ENCODE measurements at regions not wholly inside any gene's neighbourhood (a gene's known extent, or its start where the extent isn't known, plus 50 kb on each side); places are given as distances from the start of the nearest gene placed in this dataset.

GRCh38 chr5:166899343-166899742, 1392.1 kb upstream of the WWC1 start:
- 89% methylated on average over 4 of the region's 5 CpGs for WGBS
- no peak overlapping the region for H3K27ac ChIP-seq (ENCODE audit: low read length, poor library complexity, severe bottlenecking)
- H3K9me3 ChIP-seq (ENCODE audit: control insufficient read depth, low read length) = peaks cover 18% of the 10 kb centered on the region
- H2BK5ac ChIP-seq (ENCODE audit: low read depth, low read length, poor library complexity, severe bottlenecking) = no peak overlapping the region
- H2BK12ac ChIP-seq (ENCODE audit: low read length in 2 of 2) = no peak overlapping the region
- no peaks in the 10 kb centered on the region for H3K27me3 ChIP-seq (ENCODE audit: control insufficient read depth in 1 of 2, insufficient read depth in 1 of 2, low read length in 2 of 2)
- no peak for DNase-seq
- no peak overlapping the region for H2AK5ac ChIP-seq (ENCODE audit: low read length, severe bottlenecking)
- H3K4me2 ChIP-seq (ENCODE audit: low read length, poor library complexity, severe bottlenecking) = no peak overlapping the region
- no peak overlapping the region for H3K23ac ChIP-seq (ENCODE audit: low read length in 2 of 2)
- H3K9ac ChIP-seq (ENCODE audit: low read length) = no peak overlapping the region
- H3K79me1 ChIP-seq (replicated peaks; ENCODE audit: low read length, poor library complexity, severe bottlenecking) = no peaks in the 10 kb centered on the region
- no peak overlapping the region for H3K14ac ChIP-seq (ENCODE audit: low read length in 2 of 2)
- H3K4ac ChIP-seq (ENCODE audit: low read depth in 1 of 2, low read length in 2 of 2) = no peak overlapping the region
- H2AFZ ChIP-seq (ENCODE audit: low read depth, low read length) = no peak overlapping the region
- H3K36me3 ChIP-seq (ENCODE audit: control insufficient read depth in 1 of 2, insufficient read depth in 2 of 2, low read depth in 1 of 2, low read length in 2 of 2) = no peaks in the 10 kb centered on the region
- no peak overlapping the region for H4K8ac ChIP-seq (ENCODE audit: low read length)
- no peak overlapping the region for H3K4me3 ChIP-seq (ENCODE audit: insufficient read depth in 1 of 2, low read depth in 1 of 2, low read length in 2 of 2)
- no peak overlapping the region for H2BK15ac ChIP-seq (ENCODE audit: low read depth, poor library complexity, severe bottlenecking)
- H4K91ac ChIP-seq (ENCODE audit: low read length) = no peak overlapping the region
- H2BK120ac ChIP-seq (ENCODE audit: low read depth, low read length) = no peak overlapping the region
- no peak overlapping the region for H3K18ac ChIP-seq (ENCODE audit: low read depth in 1 of 2, low read length in 2 of 2)
- H3K4me1 ChIP-seq (ENCODE audit: control insufficient read depth, insufficient read depth, low read depth, low read length) = no peaks in the 10 kb centered on the region

GRCh38 chr5:166904571-166904970, 1386.9 kb upstream of the WWC1 start:
- Histone ChIP-seq H2AK5ac (ENCODE audit: low read length, severe bottlenecking) (no peak overlapping the region), H3K23ac (ENCODE audit: low read length in 2 of 2) (no peak overlapping the region)
- no peak for DNase-seq

GRCh38 chr5:166906991-166907713, 1384.3 kb upstream of the WWC1 start:
- H3K23ac ChIP-seq (ENCODE audit: low read length in 2 of 2) = no peak overlapping the region
- H3K4ac ChIP-seq (ENCODE audit: low read depth in 1 of 2, low read length in 2 of 2) = no peak overlapping the region
- H3K4me1 ChIP-seq (ENCODE audit: control insufficient read depth, insufficient read depth, low read depth, low read length) = no peaks in the 10 kb centered on the region
- H2BK12ac ChIP-seq (ENCODE audit: low read length in 2 of 2) = no peak overlapping the region
- H3K4me3 ChIP-seq (ENCODE audit: insufficient read depth in 1 of 2, low read depth in 1 of 2, low read length in 2 of 2) = no peak overlapping the region
- H3K9ac ChIP-seq (ENCODE audit: low read length) = no peak overlapping the region
- no peak overlapping the region for H4K8ac ChIP-seq (ENCODE audit: low read length)
- H3K14ac ChIP-seq (ENCODE audit: low read length in 2 of 2) = no peak overlapping the region
- no peak overlapping the region for H2BK120ac ChIP-seq (ENCODE audit: low read depth, low read length)
- no peak overlapping the region for H2BK5ac ChIP-seq (ENCODE audit: low read depth, low read length, poor library complexity, severe bottlenecking)
- no peak overlapping the region for H2AK5ac ChIP-seq (ENCODE audit: low read length, severe bottlenecking)
- no peak overlapping the region for H3K18ac ChIP-seq (ENCODE audit: low read depth in 1 of 2, low read length in 2 of 2)
- H2AFZ ChIP-seq (ENCODE audit: low read depth, low read length) = no peak overlapping the region
- no peak overlapping the region for H3K27ac ChIP-seq (ENCODE audit: low read length, poor library complexity, severe bottlenecking)
- no peaks in the 10 kb centered on the region for H3K36me3 ChIP-seq (ENCODE audit: control insufficient read depth in 1 of 2, insufficient read depth in 2 of 2, low read depth in 1 of 2, low read length in 2 of 2)
- no peak overlapping the region for H3K4me2 ChIP-seq (ENCODE audit: low read length, poor library complexity, severe bottlenecking)
- H4K91ac ChIP-seq (ENCODE audit: low read length) = no peak overlapping the region
- H2BK15ac ChIP-seq (ENCODE audit: low read depth, poor library complexity, severe bottlenecking) = no peak overlapping the region
- DNase-seq = peak; percentile 21
- no peaks in the 10 kb centered on the region for H3K27me3 ChIP-seq (ENCODE audit: control insufficient read depth in 1 of 2, insufficient read depth in 1 of 2, low read length in 2 of 2)
- H3K9me3 ChIP-seq (ENCODE audit: control insufficient read depth, low read length) = no peaks in the 10 kb centered on the region
- no peaks in the 10 kb centered on the region for H3K79me1 ChIP-seq (replicated peaks; ENCODE audit: low read length, poor library complexity, severe bottlenecking)
- 31% methylated on average over 4 of the region's 6 CpGs for WGBS

More at GRCh38 chr5:166904571-166904970, 1386.9 kb upstream of the WWC1 start:
- Histone ChIP-seq H3K36me3 (ENCODE audit: control insufficient read depth in 1 of 2, insufficient read depth in 2 of 2, low read depth in 1 of 2, low read length in 2 of 2) (no peaks in the 10 kb centered on the region), H2BK12ac (ENCODE audit: low read length in 2 of 2) (no peak overlapping the region), H3K4me1 (ENCODE audit: control insufficient read depth, insufficient read depth, low read depth, low read length) (no peaks in the 10 kb centered on the region), H3K18ac (ENCODE audit: low read depth in 1 of 2, low read length in 2 of 2) (no peak overlapping the region), H4K8ac (ENCODE audit: low read length) (no peak overlapping the region), H3K27me3 (ENCODE audit: control insufficient read depth in 1 of 2, insufficient read depth in 1 of 2, low read length in 2 of 2) (no peaks in the 10 kb centered on the region), H2BK120ac (ENCODE audit: low read depth, low read length) (no peak overlapping the region), H3K4me3 (ENCODE audit: insufficient read depth in 1 of 2, low read depth in 1 of 2, low read length in 2 of 2) (no peak overlapping the region), H3K4ac (ENCODE audit: low read depth in 1 of 2, low read length in 2 of 2) (no peak overlapping the region), H3K27ac (ENCODE audit: low read length, poor library complexity, severe bottlenecking) (no peak overlapping the region), H3K79me1 (replicated peaks; ENCODE audit: low read length, poor library complexity, severe bottlenecking) (no peaks in the 10 kb centered on the region), H3K4me2 (ENCODE audit: low read length, poor library complexity, severe bottlenecking) (no peak overlapping the region), H3K14ac (ENCODE audit: low read length in 2 of 2) (no peak overlapping the region), H3K9me3 (ENCODE audit: control insufficient read depth, low read length) (no peaks in the 10 kb centered on the region), H2BK15ac (ENCODE audit: low read depth, poor library complexity, severe bottlenecking) (no peak overlapping the region), H4K91ac (ENCODE audit: low read length) (no peak overlapping the region), H2AFZ (ENCODE audit: low read depth, low read length) (no peak overlapping the region), H3K9ac (ENCODE audit: low read length) (no peak overlapping the region), H2BK5ac (ENCODE audit: low read depth, low read length, poor library complexity, severe bottlenecking) (no peak overlapping the region)
- 83% methylated on average over 3 of the region's 7 CpGs for whole genome bisulfite sequencing

GRCh38 chr5:166909040-166909439, 1382.4 kb upstream of the WWC1 start:
- Histone ChIP-seq H2BK12ac (ENCODE audit: low read length in 2 of 2) (no peak overlapping the region), H2AFZ (ENCODE audit: low read depth, low read length) (no peak overlapping the region), H3K4me1 (ENCODE audit: control insufficient read depth, insufficient read depth, low read depth, low read length) (no peaks in the 10 kb centered on the region), H4K91ac (ENCODE audit: low read length) (no peak overlapping the region), H2AK5ac (ENCODE audit: low read length, severe bottlenecking) (no peak overlapping the region), H3K79me1 (replicated peaks; ENCODE audit: low read length, poor library complexity, severe bottlenecking) (no peaks in the 10 kb centered on the region), H3K18ac (ENCODE audit: low read depth in 1 of 2, low read length in 2 of 2) (no peak overlapping the region), H3K27ac (ENCODE audit: low read length, poor library complexity, severe bottlenecking) (no peak overlapping the region), H3K4me2 (ENCODE audit: low read length, poor library complexity, severe bottlenecking) (no peak overlapping the region), H3K4ac (ENCODE audit: low read depth in 1 of 2, low read length in 2 of 2) (no peak overlapping the region), H2BK5ac (ENCODE audit: low read depth, low read length, poor library complexity, severe bottlenecking) (no peak overlapping the region), H3K9me3 (ENCODE audit: control insufficient read depth, low read length) (no peaks in the 10 kb centered on the region), H4K8ac (ENCODE audit: low read length) (no peak overlapping the region), H3K4me3 (ENCODE audit: insufficient read depth in 1 of 2, low read depth in 1 of 2, low read length in 2 of 2) (no peak overlapping the region), H3K14ac (ENCODE audit: low read length in 2 of 2) (no peak overlapping the region), H2BK15ac (ENCODE audit: low read depth, poor library complexity, severe bottlenecking) (no peak overlapping the region), H3K27me3 (ENCODE audit: control insufficient read depth in 1 of 2, insufficient read depth in 1 of 2, low read length in 2 of 2) (no peaks in the 10 kb centered on the region), H2BK120ac (ENCODE audit: low read depth, low read length) (no peak overlapping the region), H3K23ac (ENCODE audit: low read length in 2 of 2) (no peak overlapping the region), H3K9ac (ENCODE audit: low read length) (no peak overlapping the region), H3K36me3 (ENCODE audit: control insufficient read depth in 1 of 2, insufficient read depth in 2 of 2, low read depth in 1 of 2, low read length in 2 of 2) (no peaks in the 10 kb centered on the region)
- peak; percentile 84 for DNase-seq
